ENCODE measurements at regions not wholly inside any gene's neighbourhood (a gene's known extent, or its start where the extent isn't known, plus 50 kb on each side); places are given as distances from the start of the nearest gene placed in this dataset.
"Not testable (repeated sequence)": the region's sequence is repeated elsewhere in the genome, so short reads cannot be mapped to it uniquely, and the experiment has no call there.

- H3K36me3 Mint-ChIP-seq (ENCODE audit: low read depth) = no peaks in the 10 kb centered on the region
- no peak overlapping the region for H3K27ac Mint-ChIP-seq
- no peaks in the 10 kb centered on the region for H3K4me1 Mint-ChIP-seq
- no peaks in the 10 kb centered on the region for H3K9me3 Mint-ChIP-seq
- no peak for DNase-seq
- H3K4me3 Mint-ChIP-seq = no peak overlapping the region
- no peaks in the 10 kb centered on the region for H3K27me3 Mint-ChIP-seq
- CTCF ChIA-PET = no interaction called here
- POLR2A ChIA-PET = no interaction called here
Measured at GRCh38 chrX:139058831-139059495, 347.4 kb upstream of the FGF13 start.

GRCh38 chrX:139052461-139052860, 340.9 kb upstream of the FGF13 start:
- DNase-seq = no peak
- ChIA-PET CTCF (no interaction called here), POLR2A (no interaction called here)
- H3K36me3 Mint-ChIP-seq (ENCODE audit: low read depth) = no peaks in the 10 kb centered on the region
- no peaks in the 10 kb centered on the region for H3K9me3 Mint-ChIP-seq
- H3K27me3 Mint-ChIP-seq = no peaks in the 10 kb centered on the region
- H3K27ac Mint-ChIP-seq = no peak overlapping the region
- H3K4me3 Mint-ChIP-seq = no peak overlapping the region
- H3K4me1 Mint-ChIP-seq = no peaks in the 10 kb centered on the region

GRCh38 chrX:139049465-139049864, 337.9 kb upstream of the FGF13 start:
- H3K9me3 Mint-ChIP-seq = peaks cover 2% of the 10 kb centered on the region
- POLR2A ChIA-PET = no interaction called here
- H3K4me3 Mint-ChIP-seq = no peak overlapping the region
- no peaks in the 10 kb centered on the region for H3K36me3 Mint-ChIP-seq (ENCODE audit: low read depth)
- no peak for DNase-seq
- CTCF ChIA-PET = no interaction called here
- H3K27me3 Mint-ChIP-seq = no peaks in the 10 kb centered on the region
- H3K27ac Mint-ChIP-seq = no peak overlapping the region
- no peaks in the 10 kb centered on the region for H3K4me1 Mint-ChIP-seq

- Mint-ChIP-seq H3K27me3 (no peaks in the 10 kb centered on the region), H3K4me1 (no peaks in the 10 kb centered on the region), H3K27ac (no peak overlapping the region), H3K4me3 (no peak overlapping the region), H3K9me3 (peaks cover 2% of the 10 kb centered on the region), H3K36me3 (ENCODE audit: low read depth) (no peaks in the 10 kb centered on the region)
- no peak for DNase-seq
- POLR2A ChIA-PET = no interaction called here
- CTCF ChIA-PET = no interaction called here
Measured at GRCh38 chrX:139044680-139045079, 333.2 kb upstream of the FGF13 start.

GRCh38 chrX:139039041-139039440, 327.5 kb upstream of the FGF13 start:
- POLR2A ChIA-PET = no interaction called here
- Mint-ChIP-seq H3K27ac (no peak overlapping the region), H3K4me3 (no peak overlapping the region), H3K27me3 (no peaks in the 10 kb centered on the region), H3K9me3 (no peaks in the 10 kb centered on the region), H3K36me3 (ENCODE audit: low read depth) (no peaks in the 10 kb centered on the region), H3K4me1 (no peaks in the 10 kb centered on the region)
- DNase-seq = no peak
- CTCF ChIA-PET = no interaction called here

- DNase-seq = no peak
- H3K4me1 Mint-ChIP-seq = no peaks in the 10 kb centered on the region
- no peaks in the 10 kb centered on the region for H3K27me3 Mint-ChIP-seq
- ChIA-PET CTCF (no interaction called here), POLR2A (no interaction called here)
- no peak overlapping the region for H3K4me3 Mint-ChIP-seq
- no peaks in the 10 kb centered on the region for H3K9me3 Mint-ChIP-seq
- no peak overlapping the region for H3K27ac Mint-ChIP-seq
- no peaks in the 10 kb centered on the region for H3K36me3 Mint-ChIP-seq (ENCODE audit: low read depth)
Measured at GRCh38 chrX:139026811-139027210, 315.3 kb upstream of the FGF13 start.

- Mint-ChIP-seq H3K4me3 (no peak overlapping the region), H3K36me3 (ENCODE audit: low read depth) (no peaks in the 10 kb centered on the region), H3K4me1 (no peaks in the 10 kb centered on the region), H3K9me3 (no peaks in the 10 kb centered on the region), H3K27me3 (no peaks in the 10 kb centered on the region), H3K27ac (no peak overlapping the region)
- ChIA-PET POLR2A (no interaction called here), CTCF (no interaction called here)
- DNase-seq = no peak
Measured at GRCh38 chrX:139026406-139026805, 314.9 kb upstream of the FGF13 start.

- DNase-seq = no peak
- Mint-ChIP-seq H3K27me3 (no peaks in the 10 kb centered on the region), H3K4me1 (no peaks in the 10 kb centered on the region), H3K27ac (no peak overlapping the region), H3K4me3 (no peak overlapping the region), H3K36me3 (ENCODE audit: low read depth) (no peaks in the 10 kb centered on the region), H3K9me3 (no peaks in the 10 kb centered on the region)
- POLR2A ChIA-PET = no interaction called here
- CTCF ChIA-PET = no interaction called here
Measured at GRCh38 chrX:139025816-139026215, 314.3 kb upstream of the FGF13 start.

- H3K27me3 Mint-ChIP-seq = no peaks in the 10 kb centered on the region
- H3K9me3 Mint-ChIP-seq = no peaks in the 10 kb centered on the region
- ChIA-PET CTCF (no interaction called here), POLR2A (no interaction called here)
- H3K36me3 Mint-ChIP-seq (ENCODE audit: low read depth) = no peaks in the 10 kb centered on the region
- no peak overlapping the region for H3K27ac Mint-ChIP-seq
- no peak overlapping the region for H3K4me3 Mint-ChIP-seq
- no peaks in the 10 kb centered on the region for H3K4me1 Mint-ChIP-seq
- no peak for DNase-seq
Measured at GRCh38 chrX:139023531-139023930, 312.0 kb upstream of the FGF13 start.

GRCh38 chrX:139020801-139021200, 309.3 kb upstream of the FGF13 start:
- ChIA-PET POLR2A (no interaction called here), CTCF (no interaction called here)
- Mint-ChIP-seq H3K4me3 (no peak overlapping the region), H3K4me1 (no peaks in the 10 kb centered on the region), H3K27me3 (no peaks in the 10 kb centered on the region), H3K27ac (no peak overlapping the region), H3K36me3 (ENCODE audit: low read depth) (no peaks in the 10 kb centered on the region), H3K9me3 (no peaks in the 10 kb centered on the region)
- no peak for DNase-seq

- Mint-ChIP-seq H3K4me3 (no peak overlapping the region), H3K27me3 (no peaks in the 10 kb centered on the region), H3K9me3 (no peaks in the 10 kb centered on the region), H3K36me3 (ENCODE audit: low read depth) (no peaks in the 10 kb centered on the region), H3K27ac (no peak overlapping the region), H3K4me1 (no peaks in the 10 kb centered on the region)
- DNase-seq = no peak
- ChIA-PET CTCF (no interaction called here), POLR2A (no interaction called here)
Measured at GRCh38 chrX:139018436-139018835, 306.9 kb upstream of the FGF13 start.

GRCh38 chrX:139015627-139016026, 304.1 kb upstream of the FGF13 start:
- Mint-ChIP-seq H3K4me3 (no peak overlapping the region), H3K36me3 (ENCODE audit: low read depth) (no peaks in the 10 kb centered on the region), H3K27ac (no peak overlapping the region), H3K9me3 (peaks cover 2% of the 10 kb centered on the region), H3K4me1 (no peaks in the 10 kb centered on the region), H3K27me3 (no peaks in the 10 kb centered on the region)
- no peak for DNase-seq
- CTCF ChIA-PET = no interaction called here
- POLR2A ChIA-PET = no interaction called here

- H3K4me1 Mint-ChIP-seq = no peaks in the 10 kb centered on the region
- no peak overlapping the region for H3K4me3 Mint-ChIP-seq
- no peaks in the 10 kb centered on the region for H3K36me3 Mint-ChIP-seq (ENCODE audit: low read depth)
- H3K27me3 Mint-ChIP-seq = no peaks in the 10 kb centered on the region
- ChIA-PET CTCF (no interaction called here), POLR2A (no interaction called here)
- no peak overlapping the region for H3K27ac Mint-ChIP-seq
- H3K9me3 Mint-ChIP-seq = peaks cover 2% of the 10 kb centered on the region
- DNase-seq = no peak
Measured at GRCh38 chrX:139008185-139008584, 296.7 kb upstream of the FGF13 start.

GRCh38 chrX:139003856-139004527, 292.5 kb upstream of the FGF13 start:
- H3K4me1 Mint-ChIP-seq; DNase-seq; POLR2A ChIA-PET; H3K4me3 Mint-ChIP-seq; H3K27ac Mint-ChIP-seq; H3K27me3 Mint-ChIP-seq; H3K9me3 Mint-ChIP-seq; CTCF ChIA-PET; H3K36me3 Mint-ChIP-seq (ENCODE audit: low read depth): not testable (repeated sequence)

All from activated CD4-positive, alpha-beta memory T cell treated with anti-CD3 and anti-CD28 coated beads, Interleukin-2, amount 10 ng/mL, durations not matched to agents 7 days and 5 days (primary cell).